Coronary artery (tissue), 2 donors: ENCODE measurements at regions not wholly inside any gene's neighbourhood (a gene's known extent, or its start where the extent isn't known, plus 50 kb on each side); places are given as distances from the start of the nearest gene placed in this dataset.

Source experiments
- DNase-seq: peaks from one replicate; pipeline ENCODE4 v3.0.0-alpha.2; 2017; ENCODE audit warnings: low spot score
- H3K27ac ChIP-seq, 2 donors: fragments of 200-600 bp; sonication (generic); one replicate each; pipeline ENCODE4 v1.5.1; 2016 to 2019
- H3K4me3 ChIP-seq: fragments of 200-600 bp; sonication (generic); 2 replicates; pipeline ENCODE4 v1.5.1; 2016; ENCODE audit warnings: mild to moderate bottlenecking, moderate library complexity
- TF ChIP-seq, protein P1 (sequence below): fragments of 200-600 bp; sonication (generic); IDR thresholded peaks from one replicate; pipeline ENCODE4 v1.5.1; 2019; ENCODE audit warnings: antibody characterized with exemption

DNA sequence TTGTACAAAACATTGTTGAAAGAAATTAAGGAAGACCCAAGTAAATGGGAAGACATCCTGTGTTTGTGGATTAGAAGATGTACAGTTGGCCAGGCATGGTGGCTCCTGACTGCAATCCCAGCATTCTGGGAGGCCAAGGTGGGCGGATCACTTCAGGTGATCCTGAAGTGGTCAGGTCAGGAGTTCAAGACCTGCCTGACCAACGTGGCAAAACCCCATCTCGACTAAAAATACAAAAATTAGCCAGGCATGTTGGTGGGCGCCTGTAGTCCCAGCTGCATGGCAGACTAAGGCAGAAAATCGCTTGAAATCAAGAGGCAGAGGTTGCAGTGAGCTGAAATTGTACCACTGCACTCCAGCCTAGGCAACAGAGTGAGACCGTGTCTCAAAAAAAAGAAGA, 62.0 kb upstream of the SEPTIN5 start:
- Histone ChIP-seq H3K4me3 (no peak overlapping the region), H3K27ac (no peak overlapping the region)
- no peak for DNase-seq
- TF ChIP-seq, protein P1, sequence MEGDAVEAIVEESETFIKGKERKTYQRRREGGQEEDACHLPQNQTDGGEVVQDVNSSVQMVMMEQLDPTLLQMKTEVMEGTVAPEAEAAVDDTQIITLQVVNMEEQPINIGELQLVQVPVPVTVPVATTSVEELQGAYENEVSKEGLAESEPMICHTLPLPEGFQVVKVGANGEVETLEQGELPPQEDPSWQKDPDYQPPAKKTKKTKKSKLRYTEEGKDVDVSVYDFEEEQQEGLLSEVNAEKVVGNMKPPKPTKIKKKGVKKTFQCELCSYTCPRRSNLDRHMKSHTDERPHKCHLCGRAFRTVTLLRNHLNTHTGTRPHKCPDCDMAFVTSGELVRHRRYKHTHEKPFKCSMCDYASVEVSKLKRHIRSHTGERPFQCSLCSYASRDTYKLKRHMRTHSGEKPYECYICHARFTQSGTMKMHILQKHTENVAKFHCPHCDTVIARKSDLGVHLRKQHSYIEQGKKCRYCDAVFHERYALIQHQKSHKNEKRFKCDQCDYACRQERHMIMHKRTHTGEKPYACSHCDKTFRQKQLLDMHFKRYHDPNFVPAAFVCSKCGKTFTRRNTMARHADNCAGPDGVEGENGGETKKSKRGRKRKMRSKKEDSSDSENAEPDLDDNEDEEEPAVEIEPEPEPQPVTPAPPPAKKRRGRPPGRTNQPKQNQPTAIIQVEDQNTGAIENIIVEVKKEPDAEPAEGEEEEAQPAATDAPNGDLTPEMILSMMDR, result no peak

DNA sequence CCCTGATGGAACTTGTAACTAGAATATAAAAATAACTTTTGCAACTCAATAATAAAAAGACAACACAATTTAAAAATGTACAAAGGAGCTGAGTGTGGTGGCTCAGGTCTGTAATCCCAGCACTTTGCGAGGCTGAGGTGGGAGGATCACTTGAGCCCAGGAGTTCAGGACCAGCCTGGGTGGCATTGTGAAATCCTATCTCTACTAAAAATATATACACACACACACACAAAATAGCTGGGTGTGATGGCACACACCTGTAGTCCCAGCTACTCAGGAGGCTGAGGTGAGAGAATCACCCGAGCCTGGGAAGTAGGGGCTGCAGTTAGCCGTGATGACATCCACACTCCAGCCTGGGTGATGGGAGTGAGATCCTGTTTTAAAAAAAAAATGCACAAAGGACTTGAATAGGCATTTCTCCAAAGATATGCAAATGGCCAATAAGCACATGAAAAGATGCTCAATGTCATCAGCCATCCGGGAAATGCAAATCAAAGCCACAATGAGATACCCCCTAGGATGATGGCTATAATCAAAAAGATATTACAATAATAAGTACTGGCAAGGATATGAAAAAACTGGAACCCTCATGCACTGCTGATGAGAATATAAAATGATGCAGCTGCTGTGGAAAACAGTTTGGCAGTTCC, 59.8 kb upstream of the SEPTIN5 start:
- Histone ChIP-seq H3K4me3 (no peak overlapping the region), H3K27ac (no peak overlapping the region)
- no peak for DNase-seq
- TF ChIP-seq, protein P1, result no peak

DNA sequence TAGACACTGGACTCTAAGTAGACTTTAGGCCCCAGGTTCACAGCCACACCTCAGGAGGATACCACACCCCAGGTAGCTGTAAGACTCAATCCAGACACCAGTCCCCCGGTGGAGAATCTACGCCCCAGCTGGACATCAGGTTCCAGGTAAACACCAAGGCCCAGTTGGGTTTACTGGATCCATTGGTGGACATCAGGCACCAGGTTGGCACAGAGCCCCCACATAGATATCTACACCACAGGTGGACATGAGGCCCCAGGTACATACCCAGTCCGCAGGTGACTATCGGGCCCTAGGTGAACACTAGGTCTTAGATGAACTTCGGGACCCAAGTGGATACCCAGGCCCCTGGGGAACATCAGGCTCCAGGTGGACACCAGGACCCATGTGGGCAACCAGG, 58.9 kb upstream of the SEPTIN5 start:
- no peak overlapping the region for H3K4me3 ChIP-seq
- no peak overlapping the region for H3K27ac ChIP-seq
- TF ChIP-seq, protein P1, result no peak
- DNase-seq, result no peak

DNA sequence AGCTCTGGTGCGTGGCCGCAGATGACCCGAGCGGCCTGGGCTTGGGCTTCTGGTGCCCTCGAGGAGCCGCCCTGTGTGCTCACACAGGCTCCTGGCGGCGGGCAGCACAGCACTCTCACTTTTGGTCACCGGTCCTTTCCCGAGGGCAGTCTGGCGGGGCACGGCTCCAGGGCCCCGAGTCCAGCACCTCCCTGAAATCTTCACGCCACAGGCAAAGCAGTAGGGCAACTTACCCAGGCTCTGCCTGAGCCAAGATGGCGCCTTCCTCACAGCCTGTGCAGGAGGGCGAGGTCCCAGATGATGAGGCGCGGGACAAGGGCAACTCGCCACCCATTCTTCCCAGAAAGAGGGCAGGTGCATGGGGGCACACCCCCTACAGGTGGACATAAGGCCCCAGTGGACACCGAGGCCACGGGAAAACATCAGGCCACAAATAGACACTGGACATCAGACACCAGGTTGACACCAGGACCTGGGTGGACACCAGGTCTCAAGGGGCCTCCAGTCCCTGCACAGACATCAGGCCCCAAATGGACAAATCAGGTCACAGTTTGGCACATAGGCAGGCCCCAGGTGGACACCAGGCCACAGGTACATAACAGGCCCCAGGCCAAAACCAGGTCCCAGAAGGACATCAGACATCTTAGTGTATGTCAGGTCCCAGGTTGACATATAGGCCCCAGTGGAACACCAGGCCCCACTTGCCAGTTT, 57.6 kb upstream of the SEPTIN5 start:
- no peak overlapping the region for H3K27ac ChIP-seq
- no peak for DNase-seq
- H3K4me3 ChIP-seq, result no peak overlapping the region
- TF ChIP-seq, protein P1, result no peak

DNA sequence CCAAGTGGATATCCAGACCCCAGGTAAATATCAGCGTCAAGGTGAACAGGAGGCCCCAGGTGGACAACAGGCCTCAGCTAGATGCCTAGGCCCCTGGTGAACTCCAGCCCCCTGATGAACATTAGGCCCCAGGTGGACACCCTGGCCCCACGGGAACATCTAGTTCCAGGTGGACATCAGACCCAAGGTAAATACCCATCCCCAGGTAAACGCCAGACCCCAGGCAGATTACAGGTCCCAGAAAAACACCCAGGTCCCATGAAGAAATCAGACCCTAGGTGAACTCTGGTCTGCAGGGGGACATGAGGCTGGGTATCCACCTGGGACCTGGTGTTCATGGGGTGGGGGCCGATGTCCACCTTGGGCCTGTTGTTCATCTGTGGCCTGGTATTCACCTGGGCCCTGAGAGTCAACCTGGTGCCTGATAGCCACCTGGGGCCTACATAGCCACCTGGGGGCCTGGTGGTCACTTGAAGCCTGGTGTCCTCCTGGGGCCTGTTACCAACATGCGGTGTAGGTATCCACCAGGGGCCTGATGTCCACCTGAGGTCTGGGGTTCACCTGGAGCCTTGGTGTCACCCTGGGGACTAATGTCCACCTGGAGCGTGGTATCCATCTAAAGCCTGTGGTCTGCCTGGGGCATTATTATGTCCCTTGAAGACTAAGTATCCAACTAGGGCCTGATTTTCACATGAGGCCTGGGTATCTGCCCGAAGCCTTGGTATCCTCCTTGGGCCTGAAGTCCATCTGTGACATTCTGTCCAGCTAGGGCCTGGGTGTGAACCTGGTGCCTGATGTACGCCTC, 56.8 kb upstream of the SEPTIN5 start:
- no peak for DNase-seq
- TF ChIP-seq, protein P1, result no peak
- Histone ChIP-seq H3K27ac (no peak overlapping the region), H3K4me3 (no peak overlapping the region)

DNA sequence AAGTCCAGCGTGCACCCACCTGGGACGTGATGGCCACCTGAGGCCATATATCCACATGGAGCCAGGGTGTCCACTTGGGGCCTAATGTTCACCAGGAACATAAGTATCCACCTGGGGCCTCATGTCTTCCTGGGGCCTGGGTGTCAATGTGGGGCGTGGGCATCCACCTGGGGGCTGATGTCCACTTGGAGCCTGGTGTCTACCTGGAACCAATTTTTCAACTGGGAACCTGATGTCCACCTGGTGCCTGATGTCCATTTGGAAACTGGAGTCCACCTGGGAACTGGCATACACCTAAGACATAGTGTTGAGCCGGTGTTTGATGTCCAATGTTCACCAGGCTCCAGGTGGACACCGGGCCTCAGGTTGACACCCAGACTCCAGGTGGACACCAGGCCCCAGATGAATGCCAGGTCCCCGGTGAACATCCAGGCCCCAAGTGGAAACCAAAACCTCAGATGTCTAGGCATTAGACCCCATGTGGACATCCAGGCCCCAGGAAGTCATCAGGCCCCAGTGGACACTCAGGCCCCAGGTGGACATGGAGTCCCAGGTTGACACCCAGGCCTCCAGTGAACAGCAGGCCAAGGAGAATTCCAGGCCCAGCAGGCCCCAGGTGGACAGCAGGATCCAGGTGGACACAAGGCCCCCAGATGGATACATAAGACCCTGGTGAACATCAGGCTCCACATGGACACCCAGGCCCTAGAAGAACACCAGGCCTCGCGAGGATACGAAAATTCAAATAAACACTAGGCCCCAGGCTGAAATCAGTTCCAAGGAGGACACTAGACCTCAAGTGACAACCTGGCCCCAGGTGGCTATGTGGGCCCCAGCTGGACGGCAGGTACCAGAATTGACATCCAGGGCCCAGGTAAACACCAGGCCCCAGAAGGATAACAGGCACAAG, 56.0 kb upstream of the SEPTIN5 start:
- no peak for DNase-seq
- Histone ChIP-seq H3K4me3 (no peak overlapping the region), H3K27ac (no peak overlapping the region)
- TF ChIP-seq, protein P1, result no peak
